NCI-H2171 treated with DMSO at 0.1 percent for 48 hours (cell line): ENCODE measurements at regions not wholly inside any gene's neighbourhood (a gene's known extent, or its start where the extent isn't known, plus 50 kb on each side); places are given as distances from the start of the nearest gene placed in this dataset.
"Not testable (repeated sequence)": the region's sequence is repeated elsewhere in the genome, so short reads cannot be mapped to it uniquely, and the experiment has no call there.

ENCODE experiments used
- DNase-seq: peaks from one replicate; lab custom pipeline; 2025; lab: John Stamatoyannopoulos, UW

GRCh38 chr20:17836303-17836861, 132.2 kb downstream of the SNX5 start:
- no peak for DNase-seq

DNA sequence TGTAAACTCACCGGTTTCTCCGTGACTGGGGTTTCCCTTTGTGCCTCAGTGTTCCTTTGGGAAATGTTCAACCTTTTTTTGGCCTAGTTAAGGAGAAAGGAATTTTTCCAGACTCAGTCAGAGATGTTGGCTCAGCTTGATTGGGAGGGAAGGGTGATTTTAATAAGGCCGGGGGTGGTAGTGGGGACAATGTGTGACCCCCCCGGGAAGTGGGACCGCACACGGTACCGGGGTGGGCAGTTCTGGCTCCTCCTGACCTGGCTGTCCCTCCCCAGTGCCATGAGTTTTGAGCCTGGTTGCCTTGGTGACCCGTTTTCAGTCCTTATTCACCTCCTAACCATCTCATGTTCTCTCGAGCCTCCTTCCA, 132.7 kb downstream of the SNX5 start:
- DNase-seq = no peak

- no peak for DNase-seq
Observed at GRCh38 chr20:17835240-17835933, 133.2 kb downstream of the SNX5 start.

GRCh38 chr20:17834804-17835203, 133.8 kb downstream of the SNX5 start:
- no peak for DNase-seq

GRCh38 chr20:17833036-17833674, 133.4 kb downstream of the BANF2 start:
- DNase-seq = no peak

- DNase-seq = no peak
Observed at GRCh38 chr20:17832236-17832915, 132.6 kb downstream of the BANF2 start.

DNA sequence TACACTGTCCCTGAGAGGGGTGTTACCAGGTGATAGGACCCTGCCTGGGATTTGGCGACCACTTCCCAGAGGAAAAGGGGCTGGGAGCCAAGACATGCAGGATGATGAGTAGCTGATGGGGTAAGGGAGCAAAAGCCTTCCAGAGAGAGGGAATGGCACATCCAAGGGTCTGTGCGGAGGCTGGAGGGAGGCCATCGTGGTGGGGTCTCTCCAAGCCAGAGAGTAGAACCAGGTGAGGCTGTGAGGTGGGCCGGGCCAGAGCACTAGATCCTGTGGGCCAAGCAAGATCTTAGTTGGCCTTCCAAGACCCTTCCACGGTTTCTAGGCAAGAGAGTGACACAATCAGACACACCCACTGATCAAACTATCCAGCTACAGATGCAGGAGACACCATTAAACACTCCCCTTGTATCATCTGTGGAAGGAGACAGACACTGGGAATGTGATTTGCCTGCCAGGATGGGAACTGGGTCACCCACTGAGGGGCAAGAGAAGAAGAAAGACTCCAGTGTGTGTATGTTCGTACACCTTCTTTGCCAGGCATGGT, 128.9 kb downstream of the BANF2 start:
- DNase-seq = no peak

DNA sequence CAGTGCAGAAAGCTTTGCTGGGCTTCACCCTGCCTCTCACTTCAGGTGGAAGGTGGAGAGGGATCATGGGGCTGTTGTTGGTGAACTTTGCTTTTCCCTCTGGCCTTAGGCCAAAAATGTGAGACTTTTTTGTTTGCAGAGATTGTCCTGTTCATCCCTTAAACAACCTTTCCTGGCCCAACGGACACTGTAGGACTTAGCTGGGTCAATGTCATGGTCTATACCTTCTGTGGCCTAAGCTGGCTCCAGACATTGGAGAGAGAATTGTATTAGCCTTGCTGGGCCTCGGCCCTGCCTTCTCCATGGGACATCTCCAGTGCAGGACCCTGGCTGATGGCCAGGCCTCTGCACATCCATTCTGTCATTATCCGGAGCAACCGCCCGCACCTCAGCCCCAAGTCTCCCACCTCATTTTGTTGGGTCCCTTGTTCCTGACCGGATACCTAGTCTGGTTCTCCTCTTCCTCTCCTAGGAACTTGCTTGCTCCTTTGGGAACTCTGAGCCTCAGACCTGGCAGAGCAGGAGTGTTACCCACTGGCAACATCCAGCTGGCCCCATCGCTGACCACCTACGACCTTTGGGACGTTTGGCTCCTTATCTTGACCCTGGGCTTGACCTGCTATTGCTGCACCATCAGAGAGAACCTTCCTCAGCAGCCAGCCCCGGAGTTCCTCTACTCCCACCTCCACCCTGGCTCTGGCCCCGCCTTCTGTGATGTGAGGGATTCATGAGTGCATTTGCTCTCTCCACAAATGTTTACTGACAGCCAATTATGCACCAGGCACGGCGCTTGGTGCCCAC, 128.2 kb downstream of the BANF2 start:
- no peak for DNase-seq

DNA sequence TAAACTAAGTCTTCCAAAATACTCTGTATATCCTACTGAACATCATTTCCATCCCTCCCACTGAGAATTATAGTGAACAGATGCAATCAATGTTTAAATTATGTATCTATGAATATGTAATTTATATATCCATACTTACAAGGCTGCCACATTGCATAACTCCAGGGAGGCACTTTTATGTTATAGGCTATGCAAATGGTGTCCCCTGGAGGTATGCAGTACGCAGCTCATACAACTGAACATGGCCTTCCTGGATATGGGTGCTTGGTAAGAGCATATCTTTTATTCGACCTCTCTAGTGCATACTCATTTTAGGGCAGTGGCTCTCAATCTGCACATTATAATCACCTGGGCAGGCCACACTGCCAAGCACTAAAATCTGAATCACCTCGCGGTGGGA, 127.3 kb downstream of the BANF2 start:
- no peak for DNase-seq

DNA sequence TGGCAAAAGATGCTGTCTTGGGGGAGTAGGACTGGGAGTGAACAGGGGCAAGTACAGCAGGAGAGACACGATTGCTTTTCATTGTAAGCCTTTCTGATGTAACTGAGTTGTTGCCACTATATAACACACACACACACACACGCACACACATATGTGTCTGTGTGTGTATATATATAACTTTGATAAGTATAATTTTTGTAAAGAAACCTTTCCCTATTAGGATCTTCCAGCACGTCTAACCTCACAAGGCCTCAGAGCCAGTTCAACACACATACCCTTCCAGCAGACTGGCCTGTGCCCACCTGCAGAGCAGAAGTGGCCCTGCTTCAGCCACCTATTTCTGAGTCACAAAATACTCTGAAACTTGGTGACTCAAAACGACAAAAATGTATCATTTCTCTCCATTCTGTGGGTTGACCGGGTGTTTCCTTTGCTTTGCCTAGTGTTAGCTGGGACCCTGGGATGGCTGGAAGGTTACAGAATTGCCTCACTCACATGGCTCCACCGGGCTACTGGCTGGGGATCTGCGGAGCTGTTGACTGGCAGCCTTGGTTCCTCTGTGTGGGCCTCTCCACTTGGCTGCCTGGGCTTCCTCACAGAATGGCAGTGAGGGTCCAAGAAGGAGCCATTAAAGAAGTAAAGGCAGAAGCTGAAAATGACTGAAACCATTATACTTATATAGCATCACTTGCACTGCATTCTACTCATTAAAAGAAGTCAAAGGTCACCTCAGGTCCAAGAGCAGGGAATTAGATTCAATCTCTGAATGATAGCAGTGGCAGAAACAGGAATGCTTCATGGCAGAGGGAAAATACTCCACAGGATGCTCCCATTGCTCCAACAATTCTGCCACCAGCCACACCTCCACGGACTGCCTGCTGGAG, 126.4 kb downstream of the BANF2 start:
- DNase-seq = no peak

GRCh38 chr20:17825252-17825959, 125.6 kb downstream of the BANF2 start:
- no peak for DNase-seq

DNA sequence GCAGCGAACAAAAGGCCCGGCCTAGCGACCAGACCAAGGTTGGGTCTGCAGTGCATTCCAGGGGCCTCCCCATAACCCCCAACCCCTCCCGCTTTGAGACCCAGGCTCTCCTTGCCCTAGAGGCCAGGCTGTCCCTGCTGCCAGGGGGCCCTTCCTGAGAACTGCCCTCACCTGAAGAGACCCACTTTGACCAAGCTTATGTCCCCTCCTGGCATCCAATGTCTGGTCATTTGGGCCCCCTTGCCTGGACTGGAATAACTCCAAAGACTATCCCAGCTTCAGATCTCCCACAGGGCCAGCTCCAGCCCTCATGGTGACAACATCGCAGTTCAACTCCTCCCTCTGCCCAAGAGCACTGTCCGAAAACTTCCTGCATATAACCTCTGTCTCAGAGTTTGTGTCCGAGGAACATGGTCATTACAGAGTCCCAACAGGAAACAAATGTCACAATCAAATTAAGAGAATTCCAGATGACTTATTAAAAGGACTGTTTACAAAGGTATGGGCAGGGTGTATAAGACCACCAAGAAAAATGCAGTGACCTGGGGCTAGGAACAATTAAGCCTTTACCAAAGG, 125.0 kb downstream of the BANF2 start:
- DNase-seq = no peak

DNA sequence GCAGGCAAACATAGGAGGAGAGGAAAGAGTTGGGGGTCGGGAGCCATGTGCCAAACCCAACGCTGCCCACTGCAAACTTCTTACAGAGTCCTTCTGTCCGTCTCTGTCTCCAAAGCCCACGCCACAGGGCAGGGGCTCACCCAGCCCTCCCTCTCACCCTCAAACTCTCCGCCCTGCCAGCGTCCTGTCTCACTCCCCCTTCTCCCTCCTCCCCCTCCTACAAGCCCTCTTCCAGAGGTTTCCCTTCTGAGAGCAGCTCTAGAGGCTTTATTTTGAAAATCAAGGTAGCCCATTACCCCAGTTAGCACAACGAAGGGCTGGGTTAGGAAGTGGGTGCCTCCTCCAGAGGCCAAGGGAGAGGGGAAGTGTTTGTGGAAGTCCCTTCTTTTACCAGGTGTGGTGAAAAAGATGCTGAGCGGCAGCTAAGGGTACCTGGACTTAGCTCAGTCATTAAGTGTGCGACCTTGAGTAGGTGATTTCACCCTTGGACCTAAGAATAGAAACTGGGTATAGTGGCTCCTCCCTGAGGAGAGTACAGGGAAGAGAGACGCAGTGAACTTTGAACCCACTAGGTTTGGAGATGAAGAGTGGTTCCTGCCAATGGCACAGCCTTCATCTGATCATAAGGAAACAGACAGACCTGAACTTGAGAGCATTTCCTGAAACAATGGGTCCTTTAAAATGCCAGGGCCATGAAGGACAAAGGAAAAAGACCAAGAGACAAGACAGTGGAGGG, 123.8 kb downstream of the BANF2 start:
- DNase-seq = no peak

DNA sequence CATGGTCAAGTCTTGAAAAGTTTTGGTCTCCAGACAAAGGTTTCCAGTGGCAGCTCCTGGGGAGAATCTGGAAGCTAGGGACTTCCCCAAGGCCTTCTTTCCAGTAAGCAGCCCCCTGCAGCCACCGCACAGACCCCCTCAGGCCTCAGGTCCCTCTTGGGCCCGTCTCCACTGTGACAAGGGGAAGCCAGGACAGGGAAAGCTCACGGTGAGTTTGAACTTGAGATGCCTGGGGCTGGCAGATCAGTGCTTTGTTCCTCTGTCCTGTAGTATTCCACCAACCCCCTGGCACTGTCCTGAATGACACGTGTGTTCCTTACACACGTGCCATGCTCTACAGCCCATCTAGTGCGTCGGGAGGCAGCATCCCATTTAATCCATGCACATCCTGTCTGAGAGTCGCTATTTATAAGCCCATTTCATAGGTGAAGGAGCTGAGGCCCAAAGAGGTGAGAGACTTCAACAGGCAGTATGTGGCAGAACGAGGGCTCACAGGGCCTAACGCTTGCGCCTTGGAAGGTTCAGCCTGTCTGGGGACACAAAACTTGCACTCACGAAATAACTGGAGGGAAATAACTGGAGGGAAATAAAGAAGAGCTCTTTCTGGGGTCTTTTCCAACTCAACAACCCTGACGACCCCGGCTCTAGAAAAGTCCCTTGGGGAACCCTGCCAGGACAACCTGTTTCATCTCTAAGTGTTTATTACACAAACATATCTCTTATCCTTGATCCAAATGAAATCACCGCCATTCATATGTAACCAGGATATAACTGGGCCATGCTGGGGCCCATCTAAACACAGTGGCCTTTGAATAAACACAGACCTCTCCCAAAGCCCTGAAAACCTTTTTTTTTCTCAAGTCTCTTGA, 123.0 kb downstream of the BANF2 start:
- DNase-seq = no peak

DNA sequence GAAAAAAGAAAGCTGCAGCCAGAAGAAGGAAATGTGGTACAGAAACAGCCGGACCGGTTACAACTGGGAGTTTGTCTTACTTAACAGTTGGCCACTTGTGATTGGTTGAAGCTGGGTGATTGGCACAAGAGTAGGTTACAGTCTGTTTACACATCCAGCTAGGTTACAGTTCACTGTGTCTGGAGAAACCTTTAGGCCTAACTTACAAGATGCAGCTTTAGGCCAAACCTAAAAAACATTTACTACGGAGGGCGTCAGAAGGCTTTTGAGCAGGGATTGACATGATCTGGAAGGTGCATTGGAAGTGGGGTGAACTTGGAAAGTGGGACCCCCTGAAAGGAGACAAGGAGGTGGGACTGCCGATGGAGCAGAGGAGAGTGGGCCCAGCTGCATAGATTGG, 122.3 kb downstream of the BANF2 start:
- no peak for DNase-seq

DNA sequence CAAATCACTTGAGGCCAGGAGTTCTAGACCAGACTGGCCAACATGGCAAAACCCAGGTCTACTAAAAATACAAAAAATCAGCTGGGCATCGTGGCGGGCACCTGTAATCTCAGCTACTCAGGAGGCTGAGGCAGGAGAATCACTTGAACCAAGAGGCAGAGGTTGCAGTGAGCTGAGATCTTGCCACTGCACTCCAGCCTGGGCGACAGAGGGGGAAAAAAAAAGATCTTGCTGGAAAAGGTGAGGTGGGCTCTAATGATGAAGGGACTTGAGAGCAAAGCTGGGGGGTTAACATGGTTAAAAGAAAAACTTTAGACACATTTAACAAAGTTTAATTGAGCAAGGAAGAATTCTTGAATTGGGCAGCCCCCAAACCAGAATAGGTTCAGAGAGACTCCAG, 121.8 kb downstream of the BANF2 start:
- not testable (repeated sequence) for DNase-seq

DNA sequence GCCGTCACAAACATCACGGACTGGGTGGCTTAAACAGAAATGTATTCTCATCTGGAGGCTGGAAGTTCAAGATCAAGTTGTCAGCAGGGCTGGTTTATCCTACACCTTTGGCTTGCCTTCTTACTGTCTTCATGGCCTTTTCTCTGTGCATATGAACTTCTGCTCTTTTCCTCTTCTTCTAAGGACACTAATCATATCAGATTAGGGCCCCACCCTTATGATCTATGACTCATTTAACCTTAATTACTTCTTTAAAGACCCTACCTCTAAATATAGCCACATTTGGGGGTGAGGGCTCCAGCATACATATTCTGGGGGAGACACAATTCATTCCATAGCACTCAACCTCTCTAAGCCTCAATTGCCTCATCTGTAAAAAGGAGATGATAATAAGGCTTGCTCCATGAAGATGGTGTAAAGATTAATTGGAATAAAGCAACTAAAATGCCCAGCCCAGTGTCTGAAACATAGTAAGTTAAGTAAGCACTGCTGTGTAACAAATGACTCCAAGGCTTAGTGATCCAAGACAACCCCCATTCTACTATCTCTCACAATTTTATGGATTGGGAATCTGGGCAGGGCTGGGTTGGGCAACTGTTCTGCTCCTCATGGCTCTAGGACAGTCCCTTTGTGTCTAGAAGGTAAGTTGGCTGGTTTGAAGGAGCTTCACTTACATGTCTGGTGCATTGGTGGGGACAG, 119.8 kb downstream of the BANF2 start:
- no peak for DNase-seq

DNA sequence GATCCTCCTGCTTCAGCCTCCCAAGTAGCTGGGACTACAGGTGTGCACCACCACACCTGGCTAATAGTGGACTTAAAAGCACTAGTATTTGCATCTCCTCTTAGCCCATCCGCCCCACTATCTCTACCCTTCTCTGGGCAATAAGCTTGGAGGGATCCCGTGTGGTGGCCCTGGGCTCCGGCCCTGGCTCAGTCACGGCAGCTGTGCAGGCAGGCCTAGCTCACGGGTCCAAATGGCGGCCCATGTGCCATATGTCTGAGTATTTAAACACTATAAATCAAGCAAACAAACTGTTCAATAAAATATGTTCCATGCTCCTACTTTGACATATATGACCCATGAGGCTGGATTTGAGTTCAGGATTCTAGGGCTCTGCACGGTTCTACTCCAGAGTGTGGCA, 118.4 kb downstream of the BANF2 start:
- no peak for DNase-seq
